ENCODE measurements at regions not wholly inside any gene's neighbourhood (a gene's known extent, or its start where the extent isn't known, plus 50 kb on each side); places are given as distances from the start of the nearest gene placed in this dataset.

DNA sequence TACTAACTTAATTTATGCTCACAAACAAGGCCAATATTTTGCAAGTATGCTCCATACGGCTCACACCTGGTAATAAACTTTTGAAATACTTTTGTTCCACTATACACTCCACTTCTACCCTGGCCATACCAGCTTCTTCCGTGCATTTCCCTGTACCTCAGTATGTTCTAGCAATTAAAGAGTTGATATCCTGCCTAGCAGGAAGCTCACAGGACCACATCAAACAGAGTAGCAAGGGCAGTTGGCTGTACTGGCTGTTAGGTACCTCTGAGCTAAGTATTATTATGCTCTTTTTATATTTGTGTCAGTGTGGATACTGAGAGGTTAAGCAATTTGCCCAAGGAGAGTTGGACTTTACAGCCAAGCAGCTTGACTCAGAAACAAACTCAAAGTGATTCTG is 257.7 kb downstream of the SLITRK6 start:
- TF ChIP-seq POLR2AphosphoS5 (IDR thresholded peaks at IDR 0.05; ENCODE audit: borderline replicate concordance, low read depth, low read length) = no peak
- TF ChIP-seq EZH2 (IDR thresholded peaks at IDR 0.05) = no peak
